NCI-H774 (cell line): ENCODE measurements at regions not wholly inside any gene's neighbourhood (a gene's known extent, or its start where the extent isn't known, plus 50 kb on each side); places are given as distances from the start of the nearest gene placed in this dataset.

ENCODE experiments used
- DNase-seq: peaks from one replicate; lab custom pipeline; 2025; lab: John Stamatoyannopoulos, UW

DNA sequence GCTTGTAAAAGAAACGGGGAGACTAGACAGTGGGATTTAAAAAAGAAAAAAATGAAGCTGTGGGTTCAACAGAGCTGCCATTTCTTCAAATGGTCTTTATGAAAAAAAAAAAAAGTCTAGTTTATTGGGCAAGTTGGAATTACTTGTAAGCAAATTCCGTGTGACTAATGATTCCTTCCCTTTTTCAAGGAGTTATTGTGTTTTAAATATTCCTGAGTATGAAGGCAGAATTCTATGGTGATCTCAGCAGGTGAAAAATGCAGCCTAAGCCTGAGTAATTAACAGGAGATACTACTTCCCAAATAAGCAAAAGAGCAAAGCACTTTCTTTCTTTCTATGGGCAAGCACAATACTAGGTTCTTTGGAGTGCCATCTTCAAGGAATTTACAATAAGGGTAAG lies 481.9 kb downstream of the ZNF608 start:
- no peak for DNase-seq

- DNase-seq: peak; percentile 41
These were observed 482.6 kb downstream of the ZNF608 start for GRCh38 chr5:124263680-124264491.

DNA sequence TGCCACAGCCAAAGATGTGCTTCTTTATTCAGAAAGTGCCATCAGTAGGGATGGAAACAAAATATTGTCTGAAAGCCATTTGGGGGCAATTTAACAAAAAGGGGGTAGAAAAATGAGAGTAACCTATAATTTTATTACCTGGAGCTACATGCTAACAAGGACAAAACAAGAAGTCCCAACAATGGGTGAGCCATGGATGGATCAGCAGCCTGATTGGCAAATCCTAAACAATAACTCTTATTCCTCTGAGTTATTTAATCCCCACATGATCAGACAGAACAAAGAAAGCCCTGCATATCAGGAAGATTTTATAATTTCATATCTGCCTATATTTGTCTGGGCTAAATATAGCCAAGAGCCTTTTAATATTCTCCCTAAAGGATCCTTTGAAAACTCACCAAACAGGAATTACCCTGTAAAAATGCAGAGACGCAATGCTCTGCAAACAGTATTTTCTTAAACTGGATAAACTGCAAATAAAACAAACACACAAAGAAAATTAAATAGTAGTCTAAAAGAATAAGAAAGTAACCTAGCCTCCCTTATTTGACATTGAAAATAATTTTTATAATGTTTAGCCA lies 483.4 kb downstream of the ZNF608 start:
- DNase-seq: no peak

DNA sequence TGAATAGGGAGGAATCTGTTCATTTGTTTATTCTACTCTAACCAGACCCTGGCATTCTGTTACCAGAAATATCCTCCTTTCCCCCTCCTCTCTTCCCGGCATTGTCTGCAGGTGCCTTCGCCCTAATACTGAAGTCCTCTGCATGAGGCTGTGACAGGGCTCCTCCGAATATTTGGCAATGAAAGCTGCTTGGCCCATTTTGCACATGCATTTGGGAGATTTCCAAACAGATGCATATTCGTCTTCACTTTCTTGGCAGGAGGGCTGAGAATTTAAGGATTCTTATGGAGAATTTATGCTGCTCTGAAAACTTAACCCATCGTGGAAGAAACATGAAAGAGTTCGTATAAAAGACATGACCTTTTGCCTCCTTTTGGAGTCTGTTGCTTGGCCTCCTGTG lies 484.0 kb downstream of the ZNF608 start:
- no peak for DNase-seq

- DNase-seq: no peak
These were observed 484.6 kb downstream of the ZNF608 start for GRCh38 chr5:124261848-124262247.

DNA sequence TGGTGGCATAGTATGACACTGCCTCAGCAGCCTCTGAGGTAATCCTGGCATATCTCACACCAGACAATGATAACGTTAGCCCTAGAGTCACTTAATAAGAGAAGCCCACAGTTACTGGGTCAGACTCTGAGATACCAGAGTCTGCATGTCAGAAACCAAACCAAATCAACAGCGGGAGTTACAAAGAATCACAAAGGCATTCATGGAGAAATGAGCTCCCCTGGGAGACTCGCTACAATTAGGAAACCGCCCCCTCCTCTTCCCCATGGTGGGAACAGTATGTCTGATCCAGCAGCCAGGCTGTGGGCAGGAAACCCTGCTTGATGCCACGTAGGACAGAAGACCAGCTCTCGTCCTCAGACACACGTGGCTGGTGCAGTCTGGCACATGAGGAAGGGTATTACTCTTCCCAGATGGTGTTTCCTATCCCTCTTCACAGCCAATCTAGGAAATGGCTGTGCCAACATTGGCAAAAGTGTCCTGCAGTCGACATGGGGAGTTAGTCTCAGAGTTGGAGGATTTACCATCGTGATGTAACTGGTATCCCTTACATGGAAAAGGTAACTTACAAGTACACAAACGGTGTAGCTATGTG lies 485.4 kb downstream of the ZNF608 start:
- no peak for DNase-seq

DNA sequence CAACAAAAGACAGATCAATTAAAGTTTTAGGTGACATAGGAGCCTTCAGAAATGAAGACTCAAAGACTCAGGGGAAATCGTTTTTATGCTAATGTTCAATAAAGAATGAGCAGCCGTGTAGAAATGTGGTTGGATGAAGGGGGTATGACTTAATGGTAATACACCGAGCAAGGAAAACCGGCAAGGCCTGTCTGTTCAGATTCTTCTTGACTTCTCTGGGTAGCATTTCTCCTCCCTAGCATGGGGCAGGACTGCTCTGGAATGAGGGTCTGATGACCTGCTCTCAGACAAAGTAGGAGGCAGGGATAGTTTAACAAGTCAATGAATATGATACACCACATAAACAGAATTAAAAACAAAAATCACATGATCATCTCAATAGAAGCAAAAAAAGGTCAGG lies 487.4 kb downstream of the ZNF608 start:
- no peak for DNase-seq

GRCh38 chr5:124257048-124257447 lies 489.4 kb downstream of the ZNF608 start:
- DNase-seq: no peak

- no peak for DNase-seq
These were observed 493.1 kb downstream of the ZNF608 start for GRCh38 chr5:124253203-124253810.

DNA sequence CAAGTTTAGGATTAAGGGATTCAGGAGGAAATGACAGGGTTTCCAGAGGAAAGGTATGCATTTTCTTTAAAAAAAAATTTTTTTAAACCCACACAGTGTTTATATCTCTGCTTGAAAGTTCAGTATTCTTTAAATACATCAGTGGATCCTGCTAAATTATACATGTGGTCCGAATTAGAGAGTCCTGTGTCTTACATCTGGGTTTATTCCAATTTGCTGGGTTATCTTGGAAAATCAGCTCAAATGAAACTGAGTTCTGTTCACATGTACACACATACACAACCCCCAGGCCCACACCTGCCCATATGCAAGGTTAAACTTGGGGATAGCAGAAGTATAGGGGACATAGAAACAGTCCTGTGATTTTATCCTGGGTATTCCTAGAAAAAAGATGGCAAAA lies 493.7 kb downstream of the ZNF608 start:
- DNase-seq: no peak

DNA sequence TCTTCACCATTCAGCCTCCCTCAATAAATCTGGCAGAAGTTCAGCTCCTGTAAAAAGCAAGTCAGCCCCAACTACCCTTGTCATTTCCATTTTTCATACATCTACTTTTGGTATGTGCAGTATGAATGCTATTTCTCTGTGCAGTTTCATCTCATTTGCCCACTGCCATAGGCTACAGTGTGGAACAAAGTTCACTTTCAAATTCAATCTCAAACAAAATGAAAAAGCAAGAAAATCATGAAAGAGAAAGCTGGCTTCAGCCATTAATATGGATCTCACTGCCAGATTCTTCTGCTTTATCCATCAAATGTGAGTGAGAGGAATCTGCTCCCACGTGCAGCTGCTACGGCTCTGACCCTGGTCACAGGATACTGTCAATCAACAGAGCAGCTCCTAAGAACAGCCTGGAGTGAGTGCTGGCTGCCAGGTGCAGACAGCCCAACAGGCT lies 494.2 kb downstream of the ZNF608 start:
- DNase-seq: peak; percentile 9

DNA sequence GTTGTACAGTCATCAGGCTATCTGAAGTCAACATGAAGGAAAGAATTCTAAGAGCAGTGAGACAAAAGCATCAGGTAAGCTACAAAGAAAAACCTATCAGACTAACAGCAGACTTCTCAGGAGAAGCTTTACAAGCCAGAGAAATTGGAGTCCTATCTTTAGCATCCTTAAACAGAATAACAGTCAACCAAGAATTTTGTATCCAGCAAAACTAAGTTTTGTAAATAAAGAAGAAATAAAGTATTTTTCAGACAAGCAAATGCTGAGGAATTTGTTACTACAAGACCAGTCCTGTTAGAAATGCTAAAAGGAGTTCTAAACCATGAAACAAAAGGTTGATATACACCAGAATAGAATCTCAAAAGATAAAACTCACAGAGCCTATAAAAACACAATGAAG lies 501.2 kb downstream of the ZNF608 start:
- no peak for DNase-seq

GRCh38 chr5:124240732-124241131 lies 505.7 kb downstream of the ZNF608 start:
- no peak for DNase-seq

GRCh38 chr5:124239572-124239971 lies 506.9 kb downstream of the ZNF608 start:
- DNase-seq: no peak

- no peak for DNase-seq
These were observed 508.1 kb downstream of the ZNF608 start for GRCh38 chr5:124238350-124238749.

DNA sequence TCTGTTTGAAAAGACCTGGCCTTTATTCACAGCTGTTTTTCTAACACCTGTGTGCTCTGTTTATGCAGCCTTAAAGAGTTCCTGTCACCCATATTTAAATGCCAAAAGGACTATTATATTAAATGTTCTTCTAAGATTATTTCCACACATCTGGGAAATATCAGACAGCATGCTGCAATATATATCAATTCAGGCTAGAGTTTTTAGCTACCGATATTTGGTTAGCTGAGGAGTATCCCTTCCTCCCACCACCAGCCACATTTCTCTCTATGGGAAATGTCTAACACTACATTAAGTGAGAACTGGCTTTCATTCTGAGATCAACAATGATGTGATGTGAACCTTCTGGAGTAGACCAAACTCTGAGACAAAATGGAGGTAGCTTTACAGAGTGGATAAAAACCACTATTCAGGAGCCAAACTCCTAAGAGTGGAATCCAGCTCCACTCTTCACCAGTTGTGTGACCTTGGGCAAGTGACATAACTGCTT lies 509.2 kb downstream of the ZNF608 start:
- no peak for DNase-seq

DNA sequence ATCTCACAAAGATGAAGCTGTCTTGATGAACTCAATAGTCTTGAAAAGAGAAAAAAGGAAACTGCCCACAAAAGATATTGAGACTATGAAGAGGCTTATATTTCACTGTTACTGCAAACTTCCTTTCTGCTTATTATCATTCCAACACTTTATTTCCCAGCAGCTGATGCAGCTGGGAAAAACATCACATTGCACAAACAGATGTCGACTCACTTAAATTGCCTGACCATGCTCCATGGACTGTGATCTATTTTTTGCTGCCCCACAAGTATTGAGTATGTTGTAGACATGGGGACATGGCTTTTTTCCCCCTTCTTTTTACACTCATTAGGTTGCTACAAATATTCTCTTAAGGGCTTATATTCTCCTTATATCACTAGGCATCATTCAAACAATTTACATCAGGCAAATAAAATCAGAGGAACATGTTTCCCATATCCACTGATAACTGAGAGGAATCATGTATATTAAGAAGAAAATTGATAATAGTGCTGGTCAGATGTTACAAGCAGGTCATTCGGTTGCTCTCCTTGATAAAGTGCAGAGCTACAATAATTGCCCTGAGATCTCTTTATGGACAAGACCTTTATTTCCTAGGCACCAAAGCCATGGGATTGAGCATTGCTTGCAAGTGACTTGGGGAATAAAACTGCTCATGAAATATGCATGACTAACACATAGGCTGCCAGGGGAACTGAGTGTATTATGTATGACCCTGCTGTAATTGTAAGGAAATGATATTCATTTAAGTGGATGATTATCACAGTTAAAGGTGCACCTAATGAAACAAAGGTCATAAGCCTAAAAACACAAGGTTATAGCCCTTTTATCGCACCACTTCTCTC lies 509.9 kb downstream of the ZNF608 start:
- no peak for DNase-seq

DNA sequence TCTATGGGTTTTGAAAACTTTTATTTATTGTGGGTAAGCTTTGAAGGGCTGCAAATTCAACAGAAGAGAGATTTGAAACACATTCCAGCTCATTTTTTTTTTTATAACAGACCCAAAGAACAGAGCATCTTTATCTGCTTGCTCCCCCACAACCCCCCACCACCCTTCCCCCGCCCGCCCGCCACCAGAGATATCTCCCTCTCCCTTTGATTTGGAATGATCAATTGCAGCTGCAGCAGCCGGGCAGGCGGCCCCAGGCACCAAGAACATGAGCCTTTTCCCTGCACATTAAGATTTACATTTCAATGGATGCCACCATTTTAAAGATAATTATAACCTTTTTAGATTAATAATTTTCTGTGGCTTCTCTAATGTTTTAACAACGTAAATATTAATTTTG lies 510.9 kb downstream of the ZNF608 start:
- no peak for DNase-seq

DNA sequence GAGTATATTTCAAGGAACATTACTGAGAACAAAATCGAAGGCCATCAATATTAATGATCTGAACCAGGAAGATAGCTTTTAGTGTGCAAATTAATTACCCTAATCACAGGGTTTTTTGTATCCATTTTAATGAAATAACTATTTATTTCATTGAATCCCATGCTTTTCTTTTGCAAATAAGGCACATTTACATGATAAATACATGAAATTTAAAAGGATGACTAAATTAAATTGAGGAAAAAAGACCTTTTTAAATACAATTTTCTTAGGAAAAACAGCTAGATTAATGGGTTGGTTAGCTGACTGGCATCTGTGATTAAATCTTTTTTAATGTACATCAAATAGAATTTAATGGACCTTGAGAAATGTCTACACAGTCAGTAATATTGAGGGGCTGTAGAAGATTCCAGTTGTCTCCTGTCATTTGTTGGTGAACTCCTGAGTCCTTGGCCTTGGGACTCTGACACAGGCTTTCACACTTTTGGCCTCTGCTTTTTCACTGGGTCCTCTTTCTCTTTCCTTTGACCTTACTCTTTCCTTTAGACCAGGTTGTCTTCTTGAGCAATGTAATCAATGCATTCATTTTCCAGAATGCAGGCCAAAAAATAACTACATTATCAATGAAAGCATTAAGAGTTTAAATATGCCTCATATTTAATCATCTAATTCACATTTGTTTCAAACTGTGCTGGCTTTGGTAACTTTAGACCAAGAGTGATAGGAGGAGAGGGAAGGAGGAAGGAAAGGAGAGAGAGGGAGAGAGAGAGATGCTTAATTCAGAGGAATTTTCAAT lies 511.5 kb downstream of the ZNF608 start:
- DNase-seq: no peak

- no peak for DNase-seq
These were observed 512.2 kb downstream of the ZNF608 start for GRCh38 chr5:124234022-124234769.
